HFFc6 (cell line): ENCODE measurements at regions not wholly inside any gene's neighbourhood (a gene's known extent, or its start where the extent isn't known, plus 50 kb on each side); places are given as distances from the start of the nearest gene placed in this dataset.

Experiments used
- DNase-seq: peaks from one replicate; pipeline ENCODE4 v3.0.0-alpha.2; 2018
- H3K27ac Mint-ChIP-seq: 2 replicates; pipeline ENCODE4 v1.8.0; 2020; ENCODE audit warnings: mild to moderate bottlenecking, mixed read lengths
- H3K27me3 Mint-ChIP-seq: 2 replicates; pipeline ENCODE4 v1.8.0; 2021; ENCODE audit warnings: mild to moderate bottlenecking, moderate library complexity, mixed read lengths; ENCODE audit not compliant: insufficient read depth
- H3K36me3 Mint-ChIP-seq: 2 replicates; pipeline ENCODE4 v1.8.0; 2021; ENCODE audit warnings: low read depth, mixed read lengths
- H3K4me1 Mint-ChIP-seq: 2 replicates; pipeline ENCODE4 v1.8.0; 2020; ENCODE audit warnings: low read depth, mixed read lengths
- H3K4me3 Mint-ChIP-seq: 2 replicates; pipeline ENCODE4 v1.8.0; 2020; ENCODE audit warnings: mild to moderate bottlenecking, moderate library complexity, mixed read lengths
- H3K9me3 Mint-ChIP-seq: 2 replicates; pipeline ENCODE4 v1.8.0; 2020; ENCODE audit warnings: mild to moderate bottlenecking, mixed read lengths
- CTCF ChIP-seq: fragments of 200-600 bp; sonication (generic); IDR thresholded peaks from 2 replicates; pipeline ENCODE4 v1.5.0; 2021; ENCODE audit warnings: antibody characterized with exemption, mild to moderate bottlenecking

- no peaks in the 10 kb centered on the region for H3K9me3 Mint-ChIP-seq
- peaks cover 11% of the 10 kb centered on the region; the same call in 1 of the 2 replicates for H3K4me1 Mint-ChIP-seq
- no peaks in the 10 kb centered on the region for H3K36me3 Mint-ChIP-seq
- H3K27me3 Mint-ChIP-seq: no peaks in the 10 kb centered on the region
- no peak for DNase-seq
- TF ChIP-seq CTCF: no peak
- no peak overlapping the region for H3K4me3 Mint-ChIP-seq
- no peak overlapping the region for H3K27ac Mint-ChIP-seq
Observed at GRCh38 chr2:215548714-215549113, 112.8 kb upstream of the FN1 start.

- Mint-ChIP-seq H3K36me3 (peaks cover 8% of the 10 kb centered on the region; the same call in 1 of the 2 replicates), H3K4me1 (peaks cover 50% of the 10 kb centered on the region), H3K27ac (no peak overlapping the region), H3K27me3 (no peaks in the 10 kb centered on the region), H3K4me3 (no peak overlapping the region), H3K9me3 (no peaks in the 10 kb centered on the region)
- TF ChIP-seq CTCF: no peak
- no peak for DNase-seq
Observed at GRCh38 chr2:215542690-215543089, 106.8 kb upstream of the FN1 start.

- Mint-ChIP-seq H3K27ac (no peak overlapping the region), H3K27me3 (no peaks in the 10 kb centered on the region), H3K9me3 (no peaks in the 10 kb centered on the region), H3K4me3 (no peak overlapping the region), H3K36me3 (peaks cover 8% of the 10 kb centered on the region; the same call in 1 of the 2 replicates), H3K4me1 (peaks cover 68% of the 10 kb centered on the region)
- no peak for TF ChIP-seq CTCF
- peak; percentile 54 for DNase-seq
Observed at GRCh38 chr2:215540658-215541057, 104.8 kb upstream of the FN1 start.

- peak; percentile 61 for DNase-seq
- Mint-ChIP-seq H3K27ac (peak overlapping the region; percentile 83), H3K36me3 (peaks cover 26% of the 10 kb centered on the region), H3K4me3 (peak overlapping the region; percentile 63), H3K27me3 (no peaks in the 10 kb centered on the region), H3K4me1 (peaks cover 81% of the 10 kb centered on the region), H3K9me3 (peaks cover 18% of the 10 kb centered on the region)
- TF ChIP-seq CTCF: peak; percentile 31
Observed at GRCh38 chr2:215537611-215538010, 101.7 kb upstream of the FN1 start.

- TF ChIP-seq CTCF: no peak
- Mint-ChIP-seq H3K9me3 (peaks cover 18% of the 10 kb centered on the region), H3K4me1 (peaks cover 88% of the 10 kb centered on the region), H3K27ac (peak overlapping the region; percentile 75), H3K4me3 (peak overlapping the region; percentile 66), H3K36me3 (peaks cover 22% of the 10 kb centered on the region), H3K27me3 (no peaks in the 10 kb centered on the region)
- DNase-seq: peak; percentile 41
Observed at GRCh38 chr2:215536510-215536909, 100.6 kb upstream of the FN1 start.

- Mint-ChIP-seq H3K27me3 (no peaks in the 10 kb centered on the region), H3K9me3 (peaks cover 18% of the 10 kb centered on the region), H3K36me3 (peaks cover 22% of the 10 kb centered on the region), H3K4me3 (no peak overlapping the region), H3K27ac (peak overlapping the region; percentile 57), H3K4me1 (peaks cover 88% of the 10 kb centered on the region)
- peak; percentile 31 for DNase-seq
- no peak for TF ChIP-seq CTCF
Observed at GRCh38 chr2:215535741-215536140, 99.9 kb upstream of the FN1 start.
